Activated B cell treated with CpG ODN at 0.5 μM for 24 hours (primary cell): ENCODE measurements at regions not wholly inside any gene's neighbourhood (a gene's known extent, or its start where the extent isn't known, plus 50 kb on each side); places are given as distances from the start of the nearest gene placed in this dataset.

ENCODE experiments used
- ATAC-seq: fragments of 200-7000 bp; cut with Tn5 transposase; one replicate; pipeline ENCODE4 v1.10.0; 2021; ENCODE audit warnings: low read depth, mild to moderate bottlenecking, moderate library complexity
- CTCF ChIA-PET: fragments of 350-600 bp; sonication (Branson Sonifier 250); formaldehyde crosslinking; loops from one replicate; lab custom pipeline; 2021; ENCODE audit warnings: antibody characterized with exemption; lab: Charles Lee
- POLR2A ChIA-PET: fragments of 350-600 bp; sonication (Branson Sonifier 250); formaldehyde crosslinking; loops from one replicate; lab custom pipeline; 2021; ENCODE audit warnings: antibody characterized with exemption; lab: Charles Lee
- DNase-seq: peaks from one replicate; pipeline ENCODE4 v3.0.0; 2022
- H3K27ac Mint-ChIP-seq: one replicate; pipeline ENCODE4 v1.8.0; 2020; ENCODE audit warnings: mixed read lengths
- H3K27me3 Mint-ChIP-seq: one replicate; pipeline ENCODE4 v1.8.0; 2021; ENCODE audit warnings: mixed read lengths
- H3K36me3 Mint-ChIP-seq: one replicate; pipeline ENCODE4 v1.8.0; 2021; ENCODE audit warnings: low read depth, mixed read lengths
- H3K4me1 Mint-ChIP-seq: one replicate; pipeline ENCODE4 v1.8.0; 2021; ENCODE audit warnings: mixed read lengths
- H3K4me3 Mint-ChIP-seq: one replicate; pipeline ENCODE4 v1.8.0; 2020; ENCODE audit warnings: mild to moderate bottlenecking, mixed read lengths
- H3K9me3 Mint-ChIP-seq: one replicate; pipeline ENCODE4 v1.8.0; 2020; ENCODE audit warnings: mixed read lengths
- intact Hi-C: fragments of 100-400 bp; cut with micrococcal nuclease; formaldehyde crosslinking; loops from one replicate; pipeline ENCODE4 v1.15.1; 2024
- TF ChIP-seq, protein P1 (sequence below): fragments of 200-600 bp; IDR thresholded peaks from one replicate; pipeline ENCODE4 v1.8.0; 2022; ENCODE audit warnings: antibody characterized with exemption, mild to moderate bottlenecking

DNA sequence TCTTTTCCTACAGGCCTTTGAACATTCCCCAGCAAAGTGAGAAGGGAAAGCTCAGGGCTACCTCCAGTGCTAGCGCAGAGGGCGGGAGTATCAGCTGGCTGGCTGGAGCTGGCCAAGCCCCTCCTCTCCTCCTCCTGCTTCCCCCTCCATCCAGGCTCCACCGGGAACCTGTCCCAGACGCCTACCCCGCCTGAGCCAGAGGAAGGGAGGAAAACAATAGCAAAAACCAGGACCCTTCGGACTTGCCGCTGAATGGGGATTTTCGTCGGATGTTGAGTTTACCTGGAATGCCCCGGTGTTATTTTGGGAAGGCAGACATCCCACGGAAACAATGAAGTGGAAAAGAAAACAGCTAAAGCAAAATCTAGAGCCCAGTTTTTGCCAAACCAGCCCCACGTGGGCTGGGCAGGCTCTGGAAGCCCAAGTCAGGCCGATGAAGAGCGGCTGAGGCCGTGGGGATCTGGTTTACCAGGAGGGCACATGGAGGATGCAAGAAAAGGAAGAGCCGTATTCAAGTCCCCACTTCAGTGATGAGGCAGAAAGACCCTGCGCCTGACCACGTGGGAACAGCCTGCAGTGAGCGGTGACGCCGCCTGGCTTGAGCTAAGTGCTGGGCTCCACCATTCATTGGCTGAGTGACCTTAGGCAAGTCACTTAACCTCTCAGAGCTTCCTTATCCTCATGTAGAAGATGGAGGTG lies 100.4 kb upstream of the LCLAT1 start:
- ChIA-PET CTCF (interaction anchor here (0.8 to 1.4 kb wide), 2 partner anchors 12 to 365 kb away, joined by 3 read pairs; no protein-coding TSS in a partner anchor), POLR2A (interaction anchor here (0.6 to 1.2 kb wide), 2 partner anchors 12 to 65 kb away, joined by 3 to 5 read pairs; no protein-coding TSS in a partner anchor)
- H3K4me3 Mint-ChIP-seq = no peak overlapping the region
- DNase-seq = no peak
- H3K36me3 Mint-ChIP-seq = peaks cover 9% of the 10 kb centered on the region
- TF ChIP-seq, protein P1, sequence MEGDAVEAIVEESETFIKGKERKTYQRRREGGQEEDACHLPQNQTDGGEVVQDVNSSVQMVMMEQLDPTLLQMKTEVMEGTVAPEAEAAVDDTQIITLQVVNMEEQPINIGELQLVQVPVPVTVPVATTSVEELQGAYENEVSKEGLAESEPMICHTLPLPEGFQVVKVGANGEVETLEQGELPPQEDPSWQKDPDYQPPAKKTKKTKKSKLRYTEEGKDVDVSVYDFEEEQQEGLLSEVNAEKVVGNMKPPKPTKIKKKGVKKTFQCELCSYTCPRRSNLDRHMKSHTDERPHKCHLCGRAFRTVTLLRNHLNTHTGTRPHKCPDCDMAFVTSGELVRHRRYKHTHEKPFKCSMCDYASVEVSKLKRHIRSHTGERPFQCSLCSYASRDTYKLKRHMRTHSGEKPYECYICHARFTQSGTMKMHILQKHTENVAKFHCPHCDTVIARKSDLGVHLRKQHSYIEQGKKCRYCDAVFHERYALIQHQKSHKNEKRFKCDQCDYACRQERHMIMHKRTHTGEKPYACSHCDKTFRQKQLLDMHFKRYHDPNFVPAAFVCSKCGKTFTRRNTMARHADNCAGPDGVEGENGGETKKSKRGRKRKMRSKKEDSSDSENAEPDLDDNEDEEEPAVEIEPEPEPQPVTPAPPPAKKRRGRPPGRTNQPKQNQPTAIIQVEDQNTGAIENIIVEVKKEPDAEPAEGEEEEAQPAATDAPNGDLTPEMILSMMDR = no peak
- intact Hi-C loops = no loop called here
- no peaks in the 10 kb centered on the region for H3K27me3 Mint-ChIP-seq
- no peak for ATAC-seq
- H3K27ac Mint-ChIP-seq = no peak overlapping the region
- peaks cover 10% of the 10 kb centered on the region for H3K9me3 Mint-ChIP-seq
- peaks cover 10% of the 10 kb centered on the region for H3K4me1 Mint-ChIP-seq

DNA sequence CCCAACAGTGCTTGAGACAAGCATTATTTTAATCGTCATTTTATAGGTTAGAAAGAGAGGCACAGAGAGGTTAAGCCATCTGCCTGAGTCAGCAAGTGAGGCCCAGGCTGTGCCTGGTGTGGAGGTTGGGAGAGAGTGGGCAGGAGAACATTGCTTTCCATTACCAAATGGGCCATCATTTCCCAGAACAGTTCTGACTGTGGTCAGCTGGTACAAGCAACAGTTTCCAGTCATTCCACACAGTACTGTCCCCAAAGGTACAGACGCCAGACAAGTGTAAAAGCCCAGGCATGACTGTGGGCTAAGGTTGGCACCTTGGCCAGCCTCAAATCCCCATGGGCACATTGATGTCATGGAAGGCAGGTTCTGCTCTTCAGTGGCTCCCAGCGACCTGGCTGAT lies 98.2 kb upstream of the LCLAT1 start:
- POLR2A ChIA-PET = no interaction called here
- Mint-ChIP-seq H3K4me3 (no peak overlapping the region), H3K9me3 (no peaks in the 10 kb centered on the region), H3K27me3 (no peaks in the 10 kb centered on the region), H3K36me3 (no peaks in the 10 kb centered on the region), H3K4me1 (peaks cover 7% of the 10 kb centered on the region), H3K27ac (no peak overlapping the region)
- no peak for ATAC-seq
- TF ChIP-seq, protein P1 = no peak
- intact Hi-C loops = no loop called here
- CTCF ChIA-PET = no interaction called here
- DNase-seq = no peak

DNA sequence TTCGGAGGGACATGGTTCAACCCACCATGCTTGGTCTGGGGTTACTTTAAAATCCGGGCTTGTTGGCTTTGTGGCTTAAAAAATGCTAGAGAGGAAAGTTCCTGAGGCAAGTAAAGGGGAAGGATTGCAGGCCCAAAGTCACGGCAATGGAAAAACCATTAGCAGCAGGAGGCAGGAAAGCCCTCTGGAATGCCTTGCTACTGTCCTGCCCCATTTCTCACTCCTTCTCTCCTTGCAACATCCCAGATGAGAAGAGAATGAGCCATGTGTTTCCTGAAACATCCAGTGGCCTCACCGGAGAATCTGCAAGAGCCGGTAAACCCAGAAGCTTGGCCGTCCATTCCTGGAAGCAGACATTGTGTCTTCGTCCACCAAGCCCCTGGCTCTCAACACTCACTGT lies 97.4 kb upstream of the LCLAT1 start:
- Mint-ChIP-seq H3K4me3 (no peak overlapping the region), H3K9me3 (no peaks in the 10 kb centered on the region), H3K27ac (no peak overlapping the region), H3K27me3 (no peaks in the 10 kb centered on the region), H3K36me3 (no peaks in the 10 kb centered on the region), H3K4me1 (peaks cover 7% of the 10 kb centered on the region)
- intact Hi-C loops = no loop called here
- TF ChIP-seq, protein P1 = no peak
- POLR2A ChIA-PET = interaction anchor here (1.1 kb wide), 1 partner anchor 119 kb away, joined by 3 read pairs; the partner anchor contains the start of gene LBH
- CTCF ChIA-PET = no interaction called here
- ATAC-seq (no peak), DNase-seq (no peak)

DNA sequence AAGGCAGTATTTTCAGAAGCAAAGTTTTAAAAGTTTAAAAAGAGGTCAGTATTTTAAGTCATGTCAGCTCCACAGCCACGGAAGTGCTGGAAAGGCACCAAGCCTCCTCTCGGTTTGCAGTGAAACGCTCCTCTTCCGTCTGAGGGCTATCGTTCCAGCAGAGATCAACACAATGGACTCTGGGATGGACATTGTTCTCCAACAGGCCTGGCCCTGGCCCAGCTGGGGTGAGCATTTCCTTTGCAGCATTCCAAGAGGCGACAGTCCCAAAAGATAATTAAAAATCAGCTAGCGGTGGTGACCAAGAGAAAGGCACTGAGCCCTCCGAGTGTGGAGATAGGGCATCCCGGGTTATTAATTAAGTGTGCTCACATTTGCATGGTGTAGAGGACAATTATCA lies 95.9 kb upstream of the LCLAT1 start:
- CTCF ChIA-PET = no interaction called here
- TF ChIP-seq, protein P1 = no peak
- no peaks in the 10 kb centered on the region for H3K36me3 Mint-ChIP-seq
- H3K4me1 Mint-ChIP-seq = peaks cover 7% of the 10 kb centered on the region
- ATAC-seq (no peak), DNase-seq (no peak)
- no peaks in the 10 kb centered on the region for H3K27me3 Mint-ChIP-seq
- H3K4me3 Mint-ChIP-seq = no peak overlapping the region
- H3K9me3 Mint-ChIP-seq = no peaks in the 10 kb centered on the region
- intact Hi-C loops = no loop called here
- no peak overlapping the region for H3K27ac Mint-ChIP-seq
- POLR2A ChIA-PET = no interaction called here

DNA sequence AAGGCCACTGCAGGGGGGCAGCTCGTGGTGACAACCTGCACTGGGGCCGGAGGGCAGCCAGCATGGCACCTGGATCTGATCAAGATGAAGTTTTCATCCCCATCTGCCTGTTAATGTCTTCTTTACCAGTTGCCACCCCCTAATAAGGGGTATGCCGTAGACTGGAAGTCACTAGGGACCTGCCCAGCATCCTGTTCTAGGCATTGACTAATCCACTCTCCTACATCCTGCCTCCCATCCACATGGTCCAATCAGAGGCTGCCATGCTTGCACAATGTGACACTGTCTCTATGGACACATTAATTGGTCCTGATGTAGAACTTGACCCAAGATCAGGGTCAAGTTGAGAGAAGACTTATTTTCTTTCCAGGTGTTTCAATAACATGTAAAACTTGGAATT lies 95.1 kb upstream of the LCLAT1 start:
- intact Hi-C loops = no loop called here
- H3K27ac Mint-ChIP-seq = no peak overlapping the region
- TF ChIP-seq, protein P1 = no peak
- ATAC-seq (no peak), DNase-seq (no peak)
- H3K36me3 Mint-ChIP-seq = no peaks in the 10 kb centered on the region
- POLR2A ChIA-PET = no interaction called here
- H3K9me3 Mint-ChIP-seq = no peaks in the 10 kb centered on the region
- H3K4me3 Mint-ChIP-seq = no peak overlapping the region
- H3K4me1 Mint-ChIP-seq = peaks cover 7% of the 10 kb centered on the region
- CTCF ChIA-PET = no interaction called here
- no peaks in the 10 kb centered on the region for H3K27me3 Mint-ChIP-seq
